ENCODE measurements at regions not wholly inside any gene's neighbourhood (a gene's known extent, or its start where the extent isn't known, plus 50 kb on each side); places are given as distances from the start of the nearest gene placed in this dataset.

- no peak overlapping the region for H3K9ac ChIP-seq (ENCODE audit: low read depth, low read length, poor library complexity, severe bottlenecking)
- H3K4me3 ChIP-seq (ENCODE audit: low read length, poor library complexity, severe bottlenecking), result no peak overlapping the region
- H3K79me2 ChIP-seq (ENCODE audit: insufficient read depth, low read length), result no peaks in the 10 kb centered on the region
- no peaks in the 10 kb centered on the region for H3K9me2 ChIP-seq (replicated peaks; ENCODE audit: low read depth, low read length)
- H3K4me2 ChIP-seq (ENCODE audit: low read depth, low read length, poor library complexity, severe bottlenecking), result no peak overlapping the region
- H2AFZ ChIP-seq (ENCODE audit: low read length), result no peak overlapping the region
- TF ChIP-seq, protein P1, sequence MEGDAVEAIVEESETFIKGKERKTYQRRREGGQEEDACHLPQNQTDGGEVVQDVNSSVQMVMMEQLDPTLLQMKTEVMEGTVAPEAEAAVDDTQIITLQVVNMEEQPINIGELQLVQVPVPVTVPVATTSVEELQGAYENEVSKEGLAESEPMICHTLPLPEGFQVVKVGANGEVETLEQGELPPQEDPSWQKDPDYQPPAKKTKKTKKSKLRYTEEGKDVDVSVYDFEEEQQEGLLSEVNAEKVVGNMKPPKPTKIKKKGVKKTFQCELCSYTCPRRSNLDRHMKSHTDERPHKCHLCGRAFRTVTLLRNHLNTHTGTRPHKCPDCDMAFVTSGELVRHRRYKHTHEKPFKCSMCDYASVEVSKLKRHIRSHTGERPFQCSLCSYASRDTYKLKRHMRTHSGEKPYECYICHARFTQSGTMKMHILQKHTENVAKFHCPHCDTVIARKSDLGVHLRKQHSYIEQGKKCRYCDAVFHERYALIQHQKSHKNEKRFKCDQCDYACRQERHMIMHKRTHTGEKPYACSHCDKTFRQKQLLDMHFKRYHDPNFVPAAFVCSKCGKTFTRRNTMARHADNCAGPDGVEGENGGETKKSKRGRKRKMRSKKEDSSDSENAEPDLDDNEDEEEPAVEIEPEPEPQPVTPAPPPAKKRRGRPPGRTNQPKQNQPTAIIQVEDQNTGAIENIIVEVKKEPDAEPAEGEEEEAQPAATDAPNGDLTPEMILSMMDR (conservative IDR thresholded peaks at IDR 0.05; ENCODE audit: low read length), result no peak
- no peak for TF ChIP-seq EZH2phosphoT487 (IDR thresholded peaks at IDR 0.05; ENCODE audit: borderline replicate concordance)
- H3F3A ChIP-seq (ENCODE audit: low read depth), result no peaks in the 10 kb centered on the region
- no peaks in the 10 kb centered on the region for H4K20me1 ChIP-seq (ENCODE audit: insufficient read depth, low read length, poor library complexity, severe bottlenecking)
- no peaks in the 10 kb centered on the region for H3K27me3 ChIP-seq (ENCODE audit: insufficient read depth, low read length, poor library complexity, severe bottlenecking)
- H3K4me1 ChIP-seq (ENCODE audit: insufficient read depth, low read length, poor library complexity, severe bottlenecking), result no peaks in the 10 kb centered on the region
- H3K36me3 ChIP-seq (ENCODE audit: insufficient read depth, low read length), result no peaks in the 10 kb centered on the region
- peaks cover 3% of the 10 kb centered on the region; the same call in 1 of the 2 replicates for H3K9me3 ChIP-seq (ENCODE audit: insufficient read depth, low read depth, low read length)
Observed at GRCh38 chr7:57399972-57400371, 50.0 kb upstream of the ZNF716 start.

Measured in Loucy (cell line).